H1 (cell line): ENCODE measurements at regions not wholly inside any gene's neighbourhood (a gene's known extent, or its start where the extent isn't known, plus 50 kb on each side); places are given as distances from the start of the nearest gene placed in this dataset.

ENCODE experiments used
- CHD2 ChIP-seq: IDR thresholded peaks from 2 replicates; pipeline ENCODE4 v1.6.1; 2012; ENCODE audit warnings: low read length, improper control_type of control experiment
- EGR1 ChIP-seq: IDR thresholded peaks from 2 replicates; pipeline ENCODE4 v1.6.1; 2011; ENCODE audit warnings: low read depth, low read length, borderline replicate concordance
- HDAC2 ChIP-seq, 2 experiments: fragments of 300-600 bp in 1 of 2; sonication (generic) in 1 of 2; IDR thresholded peaks; 2 replicates each; pipeline ENCODE4 v1.6.1; 2011 to 2012; ENCODE audit warnings: low read depth in 2 of 2, low read length in 2 of 2, mild to moderate bottlenecking in 2 of 2, moderate library complexity in 2 of 2, borderline replicate concordance in 1 of 2, inconsistent platforms in 1 of 2
- POLR2A ChIP-seq, 2 experiments: IDR thresholded peaks; 1 replicate in 1 of 2; 2 replicates in 1 of 2; pipeline ENCODE4 v1.6.1; 2011; ENCODE audit warnings: low read depth in 2 of 2, low read length in 2 of 2, mild to moderate bottlenecking in 2 of 2; ENCODE audit errors: control extremely low read depth in 1 of 2
- SAP30 ChIP-seq: fragments of 300-600 bp; sonication (generic); IDR thresholded peaks from 2 replicates; pipeline ENCODE4 v1.7.1; 2012; ENCODE audit warnings: low read length, moderate library complexity, mild to moderate bottlenecking, inconsistent platforms; ENCODE audit not compliant: insufficient read depth, insufficient replicate concordance
- SIX5 ChIP-seq: IDR thresholded peaks from 2 replicates; pipeline ENCODE4 v1.6.1; 2011; ENCODE audit warnings: mild to moderate bottlenecking, low read depth, low read length
- TEAD4 ChIP-seq: IDR thresholded peaks from 2 replicates; pipeline ENCODE4 v1.6.1; 2012; ENCODE audit warnings: low read depth, low read length, inconsistent platforms, mixed read lengths
- TF ChIP-seq, protein P1 (sequence below): IDR thresholded peaks from 2 replicates; pipeline ENCODE4 v1.6.1; 2011; ENCODE audit warnings: low read depth, mild to moderate bottlenecking, low read length; ENCODE audit not compliant: insufficient read depth

DNA sequence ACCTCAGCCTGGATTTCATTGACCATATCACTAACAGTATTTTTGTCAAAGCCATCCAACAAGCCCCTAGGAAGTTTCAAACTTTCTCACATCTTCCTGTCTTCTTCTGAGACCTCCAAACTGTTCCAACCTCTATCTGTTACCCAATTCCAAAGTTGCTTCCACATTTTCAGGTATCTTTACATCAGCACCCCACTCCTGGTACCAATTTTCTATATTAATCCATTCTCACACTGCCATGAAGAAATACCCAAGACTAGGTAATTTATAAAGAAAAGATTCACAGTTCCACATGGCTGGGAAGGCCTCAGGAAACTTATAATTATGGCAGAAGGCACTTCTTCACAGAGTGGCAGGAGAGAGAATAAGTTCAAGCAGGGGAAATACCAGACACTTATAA, 571.9 kb upstream of the PHF14 start (continued):
- no peak for TF ChIP-seq EGR1
- no peak for TF ChIP-seq TEAD4
- no peak for TF ChIP-seq CHD2
- no peak for TF ChIP-seq HDAC2 (IDR thresholded peaks at IDR 0.05; ENCODE audit: borderline replicate concordance in 1 of 2, low read depth in 2 of 2, low read length in 2 of 2)
- TF ChIP-seq, protein P1, sequence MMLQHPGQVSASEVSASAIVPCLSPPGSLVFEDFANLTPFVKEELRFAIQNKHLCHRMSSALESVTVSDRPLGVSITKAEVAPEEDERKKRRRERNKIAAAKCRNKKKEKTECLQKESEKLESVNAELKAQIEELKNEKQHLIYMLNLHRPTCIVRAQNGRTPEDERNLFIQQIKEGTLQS: no peak
- TF ChIP-seq POLR2A (IDR thresholded peaks at IDR 0.05; ENCODE audit: control extremely low read depth in 1 of 2, low read depth in 2 of 2, low read length in 2 of 2): no peak
- TF ChIP-seq SIX5: no peak
- no peak for TF ChIP-seq SAP30
